D721Med (cell line): ENCODE measurements at regions not wholly inside any gene's neighbourhood (a gene's known extent, or its start where the extent isn't known, plus 50 kb on each side); places are given as distances from the start of the nearest gene placed in this dataset.
"Not testable (repeated sequence)": the region's sequence is repeated elsewhere in the genome, so short reads cannot be mapped to it uniquely, and the experiment has no call there.

Experiments used
- DNase-seq: peaks from one replicate; pipeline ENCODE4 v3.0.0; 2011; ENCODE audit warnings: low spot score; ENCODE audit not compliant: insufficient read length
- FAIRE-seq: peaks from 2 replicates; lab custom pipeline; 2011; peaks lifted over from hg19 to GRCh38; lab: Jason Lieb, UNC
- TF ChIP-seq, protein P1 (sequence below): IDR thresholded peaks from 2 replicates; pipeline ENCODE4 v1.5.1; 2012; ENCODE audit warnings: mild to moderate bottlenecking, control low read depth; ENCODE audit not compliant: insufficient read depth; ENCODE audit errors: missing control alignments

GRCh38 chr2:37573451-37574388 lies 97.7 kb downstream of the CDC42EP3 start:
- no peak for DNase-seq
- TF ChIP-seq, protein P1, sequence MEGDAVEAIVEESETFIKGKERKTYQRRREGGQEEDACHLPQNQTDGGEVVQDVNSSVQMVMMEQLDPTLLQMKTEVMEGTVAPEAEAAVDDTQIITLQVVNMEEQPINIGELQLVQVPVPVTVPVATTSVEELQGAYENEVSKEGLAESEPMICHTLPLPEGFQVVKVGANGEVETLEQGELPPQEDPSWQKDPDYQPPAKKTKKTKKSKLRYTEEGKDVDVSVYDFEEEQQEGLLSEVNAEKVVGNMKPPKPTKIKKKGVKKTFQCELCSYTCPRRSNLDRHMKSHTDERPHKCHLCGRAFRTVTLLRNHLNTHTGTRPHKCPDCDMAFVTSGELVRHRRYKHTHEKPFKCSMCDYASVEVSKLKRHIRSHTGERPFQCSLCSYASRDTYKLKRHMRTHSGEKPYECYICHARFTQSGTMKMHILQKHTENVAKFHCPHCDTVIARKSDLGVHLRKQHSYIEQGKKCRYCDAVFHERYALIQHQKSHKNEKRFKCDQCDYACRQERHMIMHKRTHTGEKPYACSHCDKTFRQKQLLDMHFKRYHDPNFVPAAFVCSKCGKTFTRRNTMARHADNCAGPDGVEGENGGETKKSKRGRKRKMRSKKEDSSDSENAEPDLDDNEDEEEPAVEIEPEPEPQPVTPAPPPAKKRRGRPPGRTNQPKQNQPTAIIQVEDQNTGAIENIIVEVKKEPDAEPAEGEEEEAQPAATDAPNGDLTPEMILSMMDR: no peak
- FAIRE-seq: no peak

DNA sequence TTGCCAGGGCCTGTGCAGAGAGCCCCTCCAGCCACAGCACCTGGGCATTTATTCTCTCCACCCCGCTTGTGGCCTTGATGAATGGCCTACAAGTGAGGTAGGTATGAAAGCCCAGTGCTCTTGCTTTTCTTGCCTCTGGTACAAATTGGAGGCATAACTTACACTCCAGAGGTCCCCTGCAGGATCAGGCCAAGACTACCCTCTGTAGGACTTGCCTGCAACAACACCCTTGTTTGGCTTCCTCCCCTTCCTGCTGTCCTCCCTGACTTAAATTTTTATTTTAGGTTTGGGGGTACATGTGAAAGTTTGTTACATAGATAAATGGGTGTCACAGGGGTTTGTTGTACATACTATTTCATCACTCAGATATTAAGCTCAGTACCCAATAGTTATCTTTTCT lies 95.7 kb downstream of the CDC42EP3 start:
- FAIRE-seq (no peak), DNase-seq (no peak)
- TF ChIP-seq, protein P1: no peak

DNA sequence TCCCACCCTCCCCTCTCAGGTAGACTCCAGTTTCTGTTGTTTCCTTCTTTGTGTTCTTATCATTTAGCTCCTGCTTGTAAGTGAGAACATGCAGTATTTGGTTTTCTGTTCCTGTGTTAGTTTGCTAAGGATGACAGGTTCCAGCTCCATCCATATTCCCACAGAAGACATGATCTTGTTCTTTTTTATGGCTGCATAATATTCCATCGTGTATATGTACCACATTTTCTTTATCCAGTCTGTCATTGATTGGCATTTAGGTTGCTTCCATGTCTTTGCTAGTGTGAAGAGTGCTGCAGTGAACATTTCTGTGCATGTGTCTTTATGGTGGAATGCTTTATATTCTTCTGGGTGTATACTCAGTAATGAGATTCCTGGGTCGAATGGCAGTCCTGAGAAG lies 95.2 kb downstream of the CDC42EP3 start:
- not testable (repeated sequence) for FAIRE-seq, DNase-seq

DNA sequence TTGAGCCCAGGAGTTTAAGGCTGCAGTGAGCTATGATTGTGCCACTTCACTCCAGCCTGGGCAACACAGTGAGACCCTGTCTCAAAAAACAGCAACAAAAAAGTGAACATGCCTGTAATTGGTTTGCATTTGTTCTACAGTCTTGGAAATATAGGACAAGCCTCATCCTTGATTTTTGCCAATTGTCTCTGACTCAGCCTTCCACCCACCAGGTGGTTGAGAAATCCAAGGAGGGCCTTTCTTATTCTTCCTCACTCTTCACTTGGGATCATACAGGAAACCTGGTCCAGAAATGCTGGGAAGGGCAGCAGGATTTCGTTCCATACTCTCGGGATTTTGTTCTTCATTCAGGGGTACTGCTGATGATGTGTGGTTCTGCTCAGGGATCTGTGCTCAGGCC lies 94.6 kb downstream of the CDC42EP3 start:
- no peak for FAIRE-seq
- DNase-seq: no peak
- TF ChIP-seq, protein P1: no peak

- TF ChIP-seq, protein P1: no peak
- DNase-seq (no peak), FAIRE-seq (no peak)
These were observed 92.2 kb downstream of the CDC42EP3 start for GRCh38 chr2:37579192-37579713.

- DNase-seq, FAIRE-seq: not testable (repeated sequence)
These were observed 91.5 kb downstream of the CDC42EP3 start for GRCh38 chr2:37579949-37580348.

DNA sequence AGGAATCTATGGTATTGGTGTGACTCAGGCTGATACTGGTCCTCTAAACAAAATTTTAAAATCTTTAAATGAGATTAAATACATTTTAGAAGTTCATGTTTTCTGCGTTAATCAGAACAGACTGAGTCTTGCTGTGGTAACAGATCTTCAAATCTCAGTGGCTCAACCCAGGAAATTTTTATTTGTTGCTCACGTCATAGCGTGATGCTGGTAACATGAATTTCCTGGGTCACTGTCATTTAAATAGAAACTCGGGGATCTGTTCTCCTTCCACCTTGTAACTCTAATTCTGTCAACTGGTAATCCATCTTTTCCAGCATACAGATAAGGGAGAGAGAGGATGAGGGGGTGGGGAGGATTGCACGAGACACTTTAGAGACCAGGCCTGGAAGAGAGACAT lies 90.0 kb downstream of the CDC42EP3 start:
- FAIRE-seq (no peak), DNase-seq (no peak)
- TF ChIP-seq, protein P1: no peak
